HG03095 (cell line): ENCODE measurements at regions not wholly inside any gene's neighbourhood (a gene's known extent, or its start where the extent isn't known, plus 50 kb on each side); places are given as distances from the start of the nearest gene placed in this dataset.

ENCODE experiments used
- ATAC-seq: cut with Tn5 transposase; IDR thresholded peaks from one replicate; pipeline ENCODE4 v1.9.1; 2021; ENCODE audit warnings: moderate library complexity; ENCODE audit not compliant: unreplicated experiment

- ATAC-seq = no peak
Measured at GRCh38 chr4:177923888-177924287, 481.7 kb upstream of the AGA start.

- ATAC-seq = no peak
Measured at GRCh38 chr4:177937041-177937440, 494.8 kb upstream of the AGA start.

GRCh38 chr4:177938226-177938625 lies 496.0 kb upstream of the AGA start:
- ATAC-seq = no peak

GRCh38 chr4:177945268-177945667 lies 503.0 kb upstream of the AGA start:
- no peak for ATAC-seq

GRCh38 chr4:177947607-177948006 lies 505.4 kb upstream of the AGA start:
- no peak for ATAC-seq

- ATAC-seq = no peak
Measured at GRCh38 chr4:177948853-177949252, 506.6 kb upstream of the AGA start.

- no peak for ATAC-seq
Measured at GRCh38 chr4:177951026-177951425, 508.8 kb upstream of the AGA start.

GRCh38 chr4:177952723-177953122 lies 510.5 kb upstream of the AGA start:
- no peak for ATAC-seq

- no peak for ATAC-seq
Measured at GRCh38 chr4:177957596-177958360, 515.5 kb upstream of the AGA start.

- ATAC-seq = no peak
Measured at GRCh38 chr4:177960566-177960965, 518.3 kb upstream of the AGA start.

- ATAC-seq = no peak
Measured at GRCh38 chr4:177961761-177962380, 519.6 kb upstream of the AGA start.

- no peak for ATAC-seq
Measured at GRCh38 chr4:177964061-177964460, 521.8 kb upstream of the AGA start.

GRCh38 chr4:177964693-177965168 lies 522.5 kb upstream of the AGA start:
- ATAC-seq = no peak

- no peak for ATAC-seq
Measured at GRCh38 chr4:177967328-177967727, 525.1 kb upstream of the AGA start.

- ATAC-seq = no peak
Measured at GRCh38 chr4:177968817-177969442, 526.7 kb upstream of the AGA start.

GRCh38 chr4:177974461-177974860 lies 532.2 kb upstream of the AGA start:
- no peak for ATAC-seq

GRCh38 chr4:177975315-177975987 lies 533.2 kb upstream of the AGA start:
- ATAC-seq = no peak

- no peak for ATAC-seq
Measured at GRCh38 chr4:177986236-177986635, 544.0 kb upstream of the AGA start.

GRCh38 chr4:177987896-177988295 lies 545.7 kb upstream of the AGA start:
- ATAC-seq = no peak

- ATAC-seq = no peak
Measured at GRCh38 chr4:177989503-177990201, 547.4 kb upstream of the AGA start.

- ATAC-seq = no peak
Measured at GRCh38 chr4:178003098-178003657, 560.9 kb upstream of the AGA start.
